SK-N-SH treated with all-trans-retinoic acid at 6 μM for 48 hours (cell line): ENCODE measurements at regions not wholly inside any gene's neighbourhood (a gene's known extent, or its start where the extent isn't known, plus 50 kb on each side); places are given as distances from the start of the nearest gene placed in this dataset.

Source experiments
- ARNTL ChIP-seq: fragments of 450-650 bp; formaldehyde crosslinking; IDR thresholded peaks from 2 replicates; pipeline ENCODE4 v1.5.0; 2020; ENCODE audit warnings: low read depth, mild to moderate bottlenecking, moderate library complexity, borderline replicate concordance
- ISL1 ChIP-seq: fragments of 250-450 bp; sonication (Bioruptor Pico); IDR thresholded peaks from 2 replicates; pipeline ENCODE4 v2.1.2; 2022; ENCODE audit warnings: mild to moderate bottlenecking, moderate library complexity
- TOX ChIP-seq: fragments of 250-450 bp; sonication (Bioruptor Pico); IDR thresholded peaks from 2 replicates; pipeline ENCODE4 v1.8.0; 2021; ENCODE audit warnings: mild to moderate bottlenecking, moderate library complexity, borderline replicate concordance
- ZC3H10 ChIP-seq: fragments of 250-450 bp; sonication (Bioruptor Pico); IDR thresholded peaks from 2 replicates; pipeline ENCODE4 v1.5.1; 2021; ENCODE audit warnings: mild to moderate bottlenecking, moderate library complexity
- ZFP30 ChIP-seq: fragments of 450-650 bp; formaldehyde crosslinking; IDR thresholded peaks from 2 replicates; pipeline ENCODE4 v1.5.0; 2022; ENCODE audit warnings: mild to moderate bottlenecking, moderate library complexity
- ZNF565 ChIP-seq: fragments of 450-650 bp; formaldehyde crosslinking; conservative IDR thresholded peaks from 2 replicates; pipeline ENCODE4 v1.5.0; 2020; ENCODE audit warnings: low read depth, mild to moderate bottlenecking, moderate library complexity
- ZNF70 ChIP-seq: fragments of 450-650 bp; formaldehyde crosslinking; IDR thresholded peaks from 2 replicates; pipeline ENCODE4 v1.5.0; 2020; ENCODE audit warnings: mild to moderate bottlenecking, moderate library complexity
- TF ChIP-seq, protein P1 (sequence below): fragments of 250-450 bp; sonication (Bioruptor Pico); IDR thresholded peaks from 2 replicates; pipeline ENCODE4 v1.5.1; 2020; ENCODE audit warnings: low read depth, mild to moderate bottlenecking, moderate library complexity
- TF ChIP-seq, protein P2 (sequence below): fragments of 250-450 bp; sonication (Bioruptor Pico); IDR thresholded peaks from 2 replicates; pipeline ENCODE4 v1.8.0; 2020; ENCODE audit warnings: mild to moderate bottlenecking, moderate library complexity, borderline replicate concordance

DNA sequence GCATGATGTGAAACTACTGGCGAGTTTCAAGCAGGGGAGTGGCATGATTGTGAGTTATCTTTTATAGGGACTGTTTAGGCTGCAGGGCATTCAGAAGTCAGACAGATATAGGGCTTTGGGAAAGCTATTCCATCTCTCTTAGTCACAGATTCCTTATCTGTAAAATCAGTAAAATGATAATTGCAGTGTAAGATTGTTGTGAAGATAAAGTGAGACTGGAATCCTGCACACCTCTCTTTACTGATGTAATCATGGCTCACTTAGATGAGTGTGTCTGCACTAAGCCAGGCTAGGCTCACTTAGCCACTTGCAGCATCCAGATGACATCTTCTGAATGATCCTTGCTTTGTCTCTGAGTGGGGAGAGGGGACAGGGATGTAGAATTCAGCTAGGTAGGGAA is 81.8 kb upstream of the MAMDC2 start:
- TF ChIP-seq ZNF70: no peak
- no peak for TF ChIP-seq ISL1
- no peak for TF ChIP-seq ZC3H10 (CRISPR knock-in tag)
- no peak for TF ChIP-seq ARNTL (CRISPR knock-in tag)
- TF ChIP-seq, protein P1, sequence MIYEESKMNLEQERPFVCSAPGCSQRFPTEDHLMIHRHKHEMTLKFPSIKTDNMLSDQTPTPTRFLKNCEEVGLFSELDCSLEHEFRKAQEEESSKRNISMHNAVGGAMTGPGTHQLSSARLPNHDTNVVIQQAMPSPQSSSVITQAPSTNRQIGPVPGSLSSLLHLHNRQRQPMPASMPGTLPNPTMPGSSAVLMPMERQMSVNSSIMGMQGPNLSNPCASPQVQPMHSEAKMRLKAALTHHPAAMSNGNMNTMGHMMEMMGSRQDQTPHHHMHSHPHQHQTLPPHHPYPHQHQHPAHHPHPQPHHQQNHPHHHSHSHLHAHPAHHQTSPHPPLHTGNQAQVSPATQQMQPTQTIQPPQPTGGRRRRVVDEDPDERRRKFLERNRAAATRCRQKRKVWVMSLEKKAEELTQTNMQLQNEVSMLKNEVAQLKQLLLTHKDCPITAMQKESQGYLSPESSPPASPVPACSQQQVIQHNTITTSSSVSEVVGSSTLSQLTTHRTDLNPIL (CRISPR knock-in tag): no peak
- TF ChIP-seq ZFP30: no peak
- no peak for TF ChIP-seq TOX (CRISPR knock-in tag)
- TF ChIP-seq, protein P2, sequence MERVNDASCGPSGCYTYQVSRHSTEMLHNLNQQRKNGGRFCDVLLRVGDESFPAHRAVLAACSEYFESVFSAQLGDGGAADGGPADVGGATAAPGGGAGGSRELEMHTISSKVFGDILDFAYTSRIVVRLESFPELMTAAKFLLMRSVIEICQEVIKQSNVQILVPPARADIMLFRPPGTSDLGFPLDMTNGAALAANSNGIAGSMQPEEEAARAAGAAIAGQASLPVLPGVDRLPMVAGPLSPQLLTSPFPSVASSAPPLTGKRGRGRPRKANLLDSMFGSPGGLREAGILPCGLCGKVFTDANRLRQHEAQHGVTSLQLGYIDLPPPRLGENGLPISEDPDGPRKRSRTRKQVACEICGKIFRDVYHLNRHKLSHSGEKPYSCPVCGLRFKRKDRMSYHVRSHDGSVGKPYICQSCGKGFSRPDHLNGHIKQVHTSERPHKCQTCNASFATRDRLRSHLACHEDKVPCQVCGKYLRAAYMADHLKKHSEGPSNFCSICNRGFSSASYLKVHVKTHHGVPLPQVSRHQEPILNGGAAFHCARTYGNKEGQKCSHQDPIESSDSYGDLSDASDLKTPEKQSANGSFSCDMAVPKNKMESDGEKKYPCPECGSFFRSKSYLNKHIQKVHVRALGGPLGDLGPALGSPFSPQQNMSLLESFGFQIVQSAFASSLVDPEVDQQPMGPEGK (CRISPR knock-in tag): no peak
- TF ChIP-seq ZNF565: no peak
